HEK293 (cell line): ENCODE measurements at regions not wholly inside any gene's neighbourhood (a gene's known extent, or its start where the extent isn't known, plus 50 kb on each side); places are given as distances from the start of the nearest gene placed in this dataset.

Experiments
- CTCF ChIA-PET: fragments of 350-600 bp; formaldehyde crosslinking; extraction: SDS; loops from one replicate; lab custom pipeline; 2021; ENCODE audit warnings: antibody characterized with exemption; lab: Yijun Ruan, JAX
- POLR2A ChIA-PET: fragments of 300-600 bp; formaldehyde crosslinking; extraction: SDS; loops from one replicate; lab custom pipeline; 2020; ENCODE audit warnings: antibody characterized with exemption, inconsistent platforms; lab: Yijun Ruan, JAX
- H3K27ac ChIP-seq: fragments of 200-500 bp; sonication (Bioruptor generic); 2 replicates; pipeline ENCODE4 v1.5.1; 2014; ENCODE audit warnings: low read depth, low read length, control low read depth, inconsistent platforms; ENCODE audit errors: extremely low read depth
- H3K36me3 ChIP-seq, 2 experiments: fragments of 200-500 bp in 1 of 2; sonication (Bioruptor generic) in 1 of 2; 1 replicate in 1 of 2; 2 replicates in 1 of 2; pipeline ENCODE4 v1.5.1; 2014 to 2017; ENCODE audit warnings: inconsistent platforms in 2 of 2, low read length in 2 of 2; ENCODE audit not compliant: control insufficient read depth in 2 of 2, insufficient read depth in 1 of 2
- H3K4me1 ChIP-seq: fragments of 200-500 bp; sonication (Bioruptor generic); 2 replicates; pipeline ENCODE4 v1.5.1; 2014; ENCODE audit warnings: mild to moderate bottlenecking, low read length, inconsistent platforms; ENCODE audit not compliant: control insufficient read depth, insufficient read depth
- H3K4me3 ChIP-seq: 2 replicates; pipeline ENCODE4 v1.5.1; 2011; ENCODE audit warnings: low read depth, mild to moderate bottlenecking, control low read depth, low read length, moderate library complexity
- H3K9me3 ChIP-seq: fragments of 200-500 bp; sonication (Bioruptor generic); 2 replicates; pipeline ENCODE4 v1.5.1; 2014; ENCODE audit warnings: low read depth, low read length, inconsistent platforms; ENCODE audit not compliant: control insufficient read depth, insufficient read depth
- GLI2 ChIP-seq: fragments of 450-650 bp; formaldehyde crosslinking; IDR thresholded peaks from 2 replicates; pipeline ENCODE4; 2017; ENCODE audit warnings: missing biosample characterization, missing genetic modification characterization, low read depth, borderline replicate concordance
- HIC1 ChIP-seq: fragments of 450-650 bp; formaldehyde crosslinking; IDR thresholded peaks from 2 replicates; pipeline ENCODE4 v1.5.1; 2016; ENCODE audit warnings: missing biosample characterization, missing genetic modification characterization
- HOXA7 ChIP-seq: sonication (generic); formaldehyde crosslinking; IDR thresholded peaks from 2 replicates; pipeline ENCODE4 v1.8.1; 2022; ENCODE audit warnings: missing genetic modification reagents, borderline replicate concordance
- MYNN ChIP-seq: fragments of 450-650 bp; formaldehyde crosslinking; IDR thresholded peaks from 2 replicates; pipeline ENCODE4 v1.5.1; 2016; ENCODE audit warnings: missing biosample characterization, missing genetic modification characterization, borderline replicate concordance
- SCRT1 ChIP-seq: fragments of 450-650 bp; formaldehyde crosslinking; IDR thresholded peaks from 2 replicates; pipeline ENCODE4 v1.5.1; 2016; ENCODE audit warnings: missing biosample characterization, missing genetic modification characterization, borderline replicate concordance
- SP3 ChIP-seq: fragments of 450-650 bp; formaldehyde crosslinking; IDR thresholded peaks from 2 replicates; pipeline ENCODE4 v1.5.1; 2016; ENCODE audit warnings: missing biosample characterization, missing genetic modification characterization
- ZBTB26 ChIP-seq: fragments of 450-650 bp; formaldehyde crosslinking; optimal IDR thresholded peaks from 2 replicates; pipeline ENCODE3; 2016; ENCODE audit warnings: missing biosample characterization, mild to moderate bottlenecking, missing genetic modification characterization
- ZIC2 ChIP-seq: fragments of 450-650 bp; formaldehyde crosslinking; IDR thresholded peaks from 2 replicates; pipeline ENCODE4 v1.5.1; 2016; ENCODE audit warnings: missing biosample characterization, missing genetic modification characterization
- ZNF157 ChIP-seq: fragments of 450-650 bp; formaldehyde crosslinking; IDR thresholded peaks from 2 replicates; pipeline ENCODE4 v1.5.1; 2016; ENCODE audit warnings: missing biosample characterization, missing genetic modification characterization
- ZNF19 ChIP-seq: fragments of 450-650 bp; formaldehyde crosslinking; IDR thresholded peaks from 2 replicates; pipeline ENCODE4; 2016; ENCODE audit warnings: missing biosample characterization, missing genetic modification characterization, low read depth
- ZNF211 ChIP-seq: fragments of 450-650 bp; formaldehyde crosslinking; IDR thresholded peaks from 2 replicates; pipeline ENCODE4 v1.5.1; 2016; ENCODE audit warnings: low read depth, missing biosample characterization, missing genetic modification characterization
- ZNF23 ChIP-seq: fragments of 450-650 bp; formaldehyde crosslinking; IDR thresholded peaks from 2 replicates; pipeline ENCODE4 v1.5.1; 2016; ENCODE audit warnings: missing biosample characterization, missing genetic modification characterization, borderline replicate concordance
- ZNF266 ChIP-seq: fragments of 450-650 bp; formaldehyde crosslinking; IDR thresholded peaks from 2 replicates; pipeline ENCODE4 v1.5.1; 2016; ENCODE audit warnings: missing biosample characterization, missing genetic modification characterization, low read depth
- ZNF335 ChIP-seq: fragments of 450-650 bp; formaldehyde crosslinking; conservative IDR thresholded peaks from 2 replicates; pipeline ENCODE4 v1.5.1; 2016; ENCODE audit warnings: missing biosample characterization, missing genetic modification characterization
- ZNF391 ChIP-seq: fragments of 450-650 bp; formaldehyde crosslinking; IDR thresholded peaks from 2 replicates; pipeline ENCODE4 v1.5.1; 2016; ENCODE audit warnings: low read depth, missing biosample characterization, missing genetic modification characterization, borderline replicate concordance
- ZNF394 ChIP-seq: fragments of 450-650 bp; formaldehyde crosslinking; IDR thresholded peaks from 2 replicates; pipeline ENCODE4 v1.5.1; 2016; ENCODE audit warnings: missing biosample characterization, missing genetic modification characterization, mild to moderate bottlenecking, moderate library complexity, borderline replicate concordance
- ZNF48 ChIP-seq: fragments of 450-650 bp; formaldehyde crosslinking; IDR thresholded peaks from 2 replicates; pipeline ENCODE4 v1.5.1; 2016; ENCODE audit warnings: missing biosample characterization, missing genetic modification characterization
- ZNF521 ChIP-seq: fragments of 450-650 bp; formaldehyde crosslinking; IDR thresholded peaks from 2 replicates; pipeline ENCODE4 v1.5.1; 2017; ENCODE audit warnings: missing biosample characterization, mild to moderate bottlenecking, missing genetic modification characterization
- ZNF548 ChIP-seq: fragments of 450-650 bp; formaldehyde crosslinking; IDR thresholded peaks from 2 replicates; pipeline ENCODE4 v1.5.1; 2016; ENCODE audit warnings: missing biosample characterization, missing genetic modification characterization
- ZNF621 ChIP-seq: fragments of 450-650 bp; formaldehyde crosslinking; IDR thresholded peaks from 2 replicates; pipeline ENCODE4 v1.5.1; 2017; ENCODE audit warnings: missing biosample characterization, missing genetic modification characterization
- ZNF677 ChIP-seq: fragments of 450-650 bp; IDR thresholded peaks from 2 replicates; pipeline ENCODE4 v1.5.0; 2018; ENCODE audit warnings: missing biosample characterization, mild to moderate bottlenecking, missing genetic modification characterization, moderate library complexity
- ZNF777 ChIP-seq: fragments of 450-650 bp; formaldehyde crosslinking; IDR thresholded peaks from 2 replicates; pipeline ENCODE4 v1.5.1; 2017; ENCODE audit warnings: missing biosample characterization, missing genetic modification characterization, borderline replicate concordance
- ZNF785 ChIP-seq: fragments of 450-650 bp; formaldehyde crosslinking; IDR thresholded peaks from 2 replicates; pipeline ENCODE4 v1.5.1; 2016; ENCODE audit warnings: missing biosample characterization, missing genetic modification characterization
- TF ChIP-seq, protein P1 (sequence below): fragments of 450-650 bp; formaldehyde crosslinking; IDR thresholded peaks from 2 replicates; pipeline ENCODE4 v1.5.1; 2016; ENCODE audit warnings: missing biosample characterization, missing genetic modification characterization
- TF ChIP-seq, protein P2 (sequence below): fragments of 450-650 bp; formaldehyde crosslinking; IDR thresholded peaks from 2 replicates; pipeline ENCODE4 v1.5.1; 2016; ENCODE audit warnings: missing biosample characterization, missing genetic modification characterization
- TF ChIP-seq, protein P3 (sequence below): fragments of 450-650 bp; formaldehyde crosslinking; IDR thresholded peaks from 2 replicates; pipeline ENCODE4 v1.5.1; 2016; ENCODE audit warnings: missing biosample characterization, missing genetic modification characterization
- TF ChIP-seq, protein P4 (sequence below): fragments of 450-650 bp; formaldehyde crosslinking; IDR thresholded peaks from 2 replicates; pipeline ENCODE4 v1.5.1; 2016; ENCODE audit warnings: missing biosample characterization, missing genetic modification characterization

- TF ChIP-seq SP3 (tag by site-specific recombination) (peak; percentile 49), ZNF391 (tag by site-specific recombination) (no peak), ZNF23 (tag by site-specific recombination) (no peak), ZNF785 (tag by site-specific recombination) (no peak), HIC1 (tag by site-specific recombination) (no peak), ZBTB26 (tag by site-specific recombination) (no peak), HOXA7 (CRISPR knock-in tag) (no peak), ZNF521 (tag by site-specific recombination) (no peak), ZNF677 (no peak), MYNN (tag by site-specific recombination) (no peak), ZNF394 (tag by site-specific recombination) (no peak)
- TF ChIP-seq, protein P1, sequence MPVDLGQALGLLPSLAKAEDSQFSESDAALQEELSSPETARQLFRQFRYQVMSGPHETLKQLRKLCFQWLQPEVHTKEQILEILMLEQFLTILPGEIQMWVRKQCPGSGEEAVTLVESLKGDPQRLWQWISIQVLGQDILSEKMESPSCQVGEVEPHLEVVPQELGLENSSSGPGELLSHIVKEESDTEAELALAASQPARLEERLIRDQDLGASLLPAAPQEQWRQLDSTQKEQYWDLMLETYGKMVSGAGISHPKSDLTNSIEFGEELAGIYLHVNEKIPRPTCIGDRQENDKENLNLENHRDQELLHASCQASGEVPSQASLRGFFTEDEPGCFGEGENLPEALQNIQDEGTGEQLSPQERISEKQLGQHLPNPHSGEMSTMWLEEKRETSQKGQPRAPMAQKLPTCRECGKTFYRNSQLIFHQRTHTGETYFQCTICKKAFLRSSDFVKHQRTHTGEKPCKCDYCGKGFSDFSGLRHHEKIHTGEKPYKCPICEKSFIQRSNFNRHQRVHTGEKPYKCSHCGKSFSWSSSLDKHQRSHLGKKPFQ (tag by site-specific recombination) = no peak
Observed at GRCh38 chr12:89861086-89861485, 152.4 kb upstream of the ATP2B1 start (continued).

DNA sequence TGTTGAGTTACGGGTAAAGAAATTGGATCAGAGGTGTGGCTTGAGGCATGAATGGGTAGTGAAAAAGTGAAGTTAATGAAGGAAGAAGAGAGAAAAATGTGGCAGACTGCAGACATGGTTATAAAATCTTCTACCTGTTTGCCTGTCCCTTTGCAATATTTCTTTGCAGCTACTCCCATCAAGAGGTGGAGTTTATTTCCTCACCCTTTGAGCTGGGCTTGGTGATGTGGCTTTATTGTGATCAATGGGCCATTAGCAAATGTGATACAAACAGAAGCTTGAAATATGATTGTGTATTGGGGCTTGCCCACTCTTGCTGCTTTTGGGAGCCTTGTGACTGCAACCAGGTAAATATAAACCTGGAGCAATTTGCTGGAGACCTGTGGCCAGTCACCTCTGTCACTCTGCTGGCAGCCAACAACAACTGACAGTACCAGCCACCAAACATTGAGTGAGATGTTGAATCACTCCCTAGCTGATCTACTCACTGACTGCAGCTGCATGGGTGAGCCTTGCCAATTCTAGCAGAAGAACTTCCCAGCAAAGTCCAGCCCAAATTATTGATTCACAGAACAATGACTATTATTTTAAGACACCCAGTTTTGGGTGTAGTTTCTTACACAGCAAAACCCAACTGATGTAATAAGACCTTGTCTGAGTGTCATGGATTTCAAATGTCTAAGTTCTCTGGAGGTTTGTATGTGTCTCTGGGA, 151.0 kb upstream of the ATP2B1 start:
- H3K36me3 ChIP-seq = no peaks in the 10 kb centered on the region
- H3K9me3 ChIP-seq = no peaks in the 10 kb centered on the region
- no peak overlapping the region for H3K4me3 ChIP-seq
- ChIA-PET CTCF (interaction anchor here (0.7 kb wide), 1 partner anchor 20 kb away, joined by 3 read pairs; no protein-coding TSS in a partner anchor), POLR2A (no interaction called here)
- no peak overlapping the region for H3K27ac ChIP-seq
- H3K4me1 ChIP-seq = peaks cover 9% of the 10 kb centered on the region; the same call in 1 of the 2 replicates
- TF ChIP-seq, protein P2, sequence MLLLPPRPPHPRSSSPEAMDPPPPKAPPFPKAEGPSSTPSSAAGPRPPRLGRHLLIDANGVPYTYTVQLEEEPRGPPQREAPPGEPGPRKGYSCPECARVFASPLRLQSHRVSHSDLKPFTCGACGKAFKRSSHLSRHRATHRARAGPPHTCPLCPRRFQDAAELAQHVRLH (tag by site-specific recombination) = no peak
- TF ChIP-seq ZNF785 (tag by site-specific recombination) (no peak), ZNF266 (no peak), ZNF19 (no peak), ZNF621 (tag by site-specific recombination) (no peak), ZNF777 (no peak), ZNF48 (tag by site-specific recombination) (no peak), ZNF211 (tag by site-specific recombination) (no peak), GLI2 (no peak), ZNF335 (no peak), ZIC2 (no peak), ZNF157 (tag by site-specific recombination) (no peak), ZNF548 (tag by site-specific recombination) (no peak), SCRT1 (tag by site-specific recombination) (no peak)
- TF ChIP-seq, protein P3, sequence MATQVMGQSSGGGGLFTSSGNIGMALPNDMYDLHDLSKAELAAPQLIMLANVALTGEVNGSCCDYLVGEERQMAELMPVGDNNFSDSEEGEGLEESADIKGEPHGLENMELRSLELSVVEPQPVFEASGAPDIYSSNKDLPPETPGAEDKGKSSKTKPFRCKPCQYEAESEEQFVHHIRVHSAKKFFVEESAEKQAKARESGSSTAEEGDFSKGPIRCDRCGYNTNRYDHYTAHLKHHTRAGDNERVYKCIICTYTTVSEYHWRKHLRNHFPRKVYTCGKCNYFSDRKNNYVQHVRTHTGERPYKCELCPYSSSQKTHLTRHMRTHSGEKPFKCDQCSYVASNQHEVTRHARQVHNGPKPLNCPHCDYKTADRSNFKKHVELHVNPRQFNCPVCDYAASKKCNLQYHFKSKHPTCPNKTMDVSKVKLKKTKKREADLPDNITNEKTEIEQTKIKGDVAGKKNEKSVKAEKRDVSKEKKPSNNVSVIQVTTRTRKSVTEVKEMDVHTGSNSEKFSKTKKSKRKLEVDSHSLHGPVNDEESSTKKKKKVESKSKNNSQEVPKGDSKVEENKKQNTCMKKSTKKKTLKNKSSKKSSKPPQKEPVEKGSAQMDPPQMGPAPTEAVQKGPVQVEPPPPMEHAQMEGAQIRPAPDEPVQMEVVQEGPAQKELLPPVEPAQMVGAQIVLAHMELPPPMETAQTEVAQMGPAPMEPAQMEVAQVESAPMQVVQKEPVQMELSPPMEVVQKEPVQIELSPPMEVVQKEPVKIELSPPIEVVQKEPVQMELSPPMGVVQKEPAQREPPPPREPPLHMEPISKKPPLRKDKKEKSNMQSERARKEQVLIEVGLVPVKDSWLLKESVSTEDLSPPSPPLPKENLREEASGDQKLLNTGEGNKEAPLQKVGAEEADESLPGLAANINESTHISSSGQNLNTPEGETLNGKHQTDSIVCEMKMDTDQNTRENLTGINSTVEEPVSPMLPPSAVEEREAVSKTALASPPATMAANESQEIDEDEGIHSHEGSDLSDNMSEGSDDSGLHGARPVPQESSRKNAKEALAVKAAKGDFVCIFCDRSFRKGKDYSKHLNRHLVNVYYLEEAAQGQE (tag by site-specific recombination) = no peak
- TF ChIP-seq, protein P4, sequence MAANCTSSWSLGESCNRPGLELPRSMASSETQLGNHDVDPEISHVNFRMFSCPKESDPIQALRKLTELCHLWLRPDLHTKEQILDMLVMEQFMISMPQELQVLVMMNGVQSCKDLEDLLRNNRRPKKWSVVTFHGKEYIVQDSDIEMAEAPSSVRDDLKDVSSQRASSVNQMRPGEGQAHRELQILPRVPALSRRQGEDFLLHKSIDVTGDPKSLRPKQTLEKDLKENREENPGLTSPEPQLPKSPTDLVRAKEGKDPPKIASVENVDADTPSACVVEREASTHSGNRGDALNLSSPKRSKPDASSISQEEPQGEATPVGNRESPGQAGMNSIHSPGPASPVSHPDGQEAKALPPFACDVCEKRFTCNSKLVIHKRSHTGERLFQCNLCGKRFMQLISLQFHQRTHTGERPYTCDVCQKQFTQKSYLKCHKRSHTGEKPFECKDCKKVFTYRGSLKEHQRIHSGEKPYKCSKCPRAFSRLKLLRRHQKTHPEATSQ (tag by site-specific recombination) = no peak
